ENCODE measurements at regions not wholly inside any gene's neighbourhood (a gene's known extent, or its start where the extent isn't known, plus 50 kb on each side); places are given as distances from the start of the nearest gene placed in this dataset.

DNA sequence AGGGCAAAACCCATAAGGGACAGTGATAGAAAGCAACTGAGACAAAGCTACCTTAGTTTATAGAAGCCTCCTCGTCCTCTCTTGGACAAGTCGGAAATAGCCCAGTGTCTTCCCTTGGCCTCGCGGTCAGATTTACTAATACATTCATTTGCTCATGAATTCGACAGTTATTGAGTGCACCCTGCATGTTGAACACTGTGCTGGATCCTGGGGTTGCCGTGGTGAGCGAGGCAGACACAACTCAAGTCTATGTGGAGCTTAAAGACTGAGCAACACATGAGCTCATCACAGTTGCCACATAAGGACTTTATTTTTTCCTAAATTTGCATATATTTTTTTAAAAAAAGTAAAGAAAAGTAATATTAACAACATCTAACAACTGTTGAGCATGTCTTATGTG, 411.1 kb upstream of the ITGA1 start:
- H3K4me3 ChIP-seq (ENCODE audit: low read depth, low read length), result no peak overlapping the region
- TF ChIP-seq, protein P1, sequence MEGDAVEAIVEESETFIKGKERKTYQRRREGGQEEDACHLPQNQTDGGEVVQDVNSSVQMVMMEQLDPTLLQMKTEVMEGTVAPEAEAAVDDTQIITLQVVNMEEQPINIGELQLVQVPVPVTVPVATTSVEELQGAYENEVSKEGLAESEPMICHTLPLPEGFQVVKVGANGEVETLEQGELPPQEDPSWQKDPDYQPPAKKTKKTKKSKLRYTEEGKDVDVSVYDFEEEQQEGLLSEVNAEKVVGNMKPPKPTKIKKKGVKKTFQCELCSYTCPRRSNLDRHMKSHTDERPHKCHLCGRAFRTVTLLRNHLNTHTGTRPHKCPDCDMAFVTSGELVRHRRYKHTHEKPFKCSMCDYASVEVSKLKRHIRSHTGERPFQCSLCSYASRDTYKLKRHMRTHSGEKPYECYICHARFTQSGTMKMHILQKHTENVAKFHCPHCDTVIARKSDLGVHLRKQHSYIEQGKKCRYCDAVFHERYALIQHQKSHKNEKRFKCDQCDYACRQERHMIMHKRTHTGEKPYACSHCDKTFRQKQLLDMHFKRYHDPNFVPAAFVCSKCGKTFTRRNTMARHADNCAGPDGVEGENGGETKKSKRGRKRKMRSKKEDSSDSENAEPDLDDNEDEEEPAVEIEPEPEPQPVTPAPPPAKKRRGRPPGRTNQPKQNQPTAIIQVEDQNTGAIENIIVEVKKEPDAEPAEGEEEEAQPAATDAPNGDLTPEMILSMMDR (IDR thresholded peaks at IDR 0.05; ENCODE audit: low read depth, low read length, missing control alignments), result no peak
- in situ Hi-C loops (cut with HindIII; ENCODE audit: low sequenced_read_pairs), result no loop called here
- no peak for DNase-seq (ENCODE audit: low read depth)

DNA sequence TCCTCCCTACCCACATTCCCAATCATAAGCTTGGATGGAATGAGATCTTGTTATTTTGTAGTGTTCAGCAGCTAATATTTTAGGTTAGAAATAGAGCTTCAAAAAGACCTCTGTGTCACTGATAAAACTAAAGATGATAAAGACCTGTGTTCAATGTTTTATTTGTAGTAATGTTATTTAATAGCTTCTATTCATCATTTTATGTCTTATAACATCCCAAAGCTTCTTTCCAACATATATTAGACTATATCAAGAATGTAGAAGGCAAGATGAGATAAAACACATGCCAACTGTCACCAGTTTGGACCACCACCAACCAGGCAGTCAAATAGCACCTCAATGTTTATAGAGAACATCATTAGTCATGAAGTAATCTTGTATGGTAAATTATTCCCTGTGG, 409.5 kb upstream of the ITGA1 start:
- in situ Hi-C loops (cut with HindIII; ENCODE audit: low sequenced_read_pairs), result no loop called here
- no peak for DNase-seq (ENCODE audit: low read depth)
- TF ChIP-seq, protein P1 (IDR thresholded peaks at IDR 0.05; ENCODE audit: low read depth, low read length, missing control alignments), result no peak
- no peak overlapping the region for H3K4me3 ChIP-seq (ENCODE audit: low read depth, low read length)

DNA sequence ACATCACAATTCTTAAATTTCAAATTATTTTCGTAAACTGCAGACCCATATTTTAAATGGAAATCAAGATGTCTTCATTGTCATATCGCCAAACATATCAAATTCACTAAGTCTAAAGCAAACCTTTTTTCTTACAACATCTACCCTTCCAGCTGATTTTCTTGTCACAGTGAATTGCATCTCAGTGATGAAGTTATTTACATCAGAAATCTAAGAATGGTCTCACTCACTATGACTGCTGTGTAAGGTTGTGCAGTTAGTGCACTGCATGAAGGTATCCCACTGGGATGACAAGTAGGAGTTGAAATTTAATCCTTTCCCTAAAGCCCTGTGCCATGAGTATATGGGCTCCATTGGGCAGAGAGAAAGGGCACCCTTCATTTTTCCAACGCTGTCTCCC, 399.4 kb upstream of the ITGA1 start:
- in situ Hi-C loops (cut with HindIII; ENCODE audit: low sequenced_read_pairs), result no loop called here
- H3K4me3 ChIP-seq (ENCODE audit: low read depth, low read length), result no peak overlapping the region
- TF ChIP-seq, protein P1 (IDR thresholded peaks at IDR 0.05; ENCODE audit: low read depth, low read length, missing control alignments), result no peak
- DNase-seq (ENCODE audit: low read depth), result no peak

- in situ Hi-C loops (cut with HindIII; ENCODE audit: low sequenced_read_pairs), result no loop called here
- no peak for DNase-seq (ENCODE audit: low read depth)
- TF ChIP-seq, protein P1 (IDR thresholded peaks at IDR 0.05; ENCODE audit: low read depth, low read length, missing control alignments), result no peak
- H3K4me3 ChIP-seq (ENCODE audit: low read depth, low read length), result no peak overlapping the region
Observed at GRCh38 chr5:52392321-52392720, 395.4 kb upstream of the ITGA1 start.

DNA sequence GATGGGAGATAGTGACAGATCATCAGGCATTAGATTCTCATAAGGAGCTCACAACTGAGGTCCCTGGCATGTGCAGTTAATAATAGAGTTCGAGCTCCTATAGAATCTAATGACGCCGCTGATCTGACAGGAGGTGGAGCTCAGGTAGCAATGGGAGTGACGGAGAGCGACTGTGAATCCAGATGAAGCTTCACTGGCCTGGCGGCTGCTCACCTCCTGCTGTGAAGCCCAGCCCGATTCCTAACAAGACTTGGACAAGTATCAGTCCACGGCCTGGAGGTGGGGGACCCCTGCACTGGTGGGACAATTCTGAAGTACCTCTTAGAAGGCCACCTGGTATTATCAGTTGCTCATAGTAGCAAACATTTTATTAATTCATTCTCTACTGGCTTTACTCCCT, 377.9 kb upstream of the ITGA1 start:
- H3K4me3 ChIP-seq (ENCODE audit: low read depth, low read length), result no peak overlapping the region
- in situ Hi-C loops (cut with HindIII; ENCODE audit: low sequenced_read_pairs), result no loop called here
- TF ChIP-seq, protein P1 (IDR thresholded peaks at IDR 0.05; ENCODE audit: low read depth, low read length, missing control alignments), result no peak
- no peak for DNase-seq (ENCODE audit: low read depth)

GRCh38 chr5:52419357-52419756, 368.4 kb upstream of the ITGA1 start:
- no peak overlapping the region for H3K4me3 ChIP-seq (ENCODE audit: low read depth, low read length)
- in situ Hi-C loops (cut with HindIII; ENCODE audit: low sequenced_read_pairs), result no loop called here
- no peak for DNase-seq (ENCODE audit: low read depth)
- TF ChIP-seq, protein P1 (IDR thresholded peaks at IDR 0.05; ENCODE audit: low read depth, low read length, missing control alignments), result no peak

DNA sequence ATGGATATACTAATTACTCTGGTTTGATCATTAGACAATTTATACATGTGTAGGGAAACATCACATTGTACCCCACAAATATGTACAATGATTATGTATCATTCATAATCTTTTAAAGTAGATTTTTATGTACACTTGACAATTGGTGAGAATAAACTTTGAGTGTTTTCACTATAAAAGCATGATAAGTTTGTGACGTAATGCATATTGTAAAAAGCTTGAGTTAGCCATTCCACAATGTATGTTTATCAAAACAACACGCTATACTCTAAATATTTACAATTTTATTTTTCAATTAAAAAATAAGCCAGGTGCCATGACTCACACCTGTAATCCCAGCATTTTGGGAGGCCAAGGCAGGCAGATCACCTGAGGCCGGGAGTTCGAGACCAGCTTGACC, 360.1 kb upstream of the ITGA1 start:
- no peak overlapping the region for H3K4me3 ChIP-seq (ENCODE audit: low read depth, low read length)
- TF ChIP-seq, protein P1 (IDR thresholded peaks at IDR 0.05; ENCODE audit: low read depth, low read length, missing control alignments), result no peak
- in situ Hi-C loops (cut with HindIII; ENCODE audit: low sequenced_read_pairs), result no loop called here
- no peak for DNase-seq (ENCODE audit: low read depth)
